NCI-H2029 treated with DMSO at 0.1 percent for 48 hours (cell line): ENCODE measurements at regions not wholly inside any gene's neighbourhood (a gene's known extent, or its start where the extent isn't known, plus 50 kb on each side); places are given as distances from the start of the nearest gene placed in this dataset.
"Not testable (repeated sequence)": the region's sequence is repeated elsewhere in the genome, so short reads cannot be mapped to it uniquely, and the experiment has no call there.

Source experiments
- DNase-seq: peaks from one replicate; lab custom pipeline; 2025; lab: John Stamatoyannopoulos, UW

- DNase-seq = no peak
Measured at GRCh38 chr3:27629366-27629765, 92.8 kb downstream of the EOMES start.

GRCh38 chr3:27628026-27628750 is 93.9 kb downstream of the EOMES start:
- no peak for DNase-seq

- no peak for DNase-seq
Measured at GRCh38 chr3:27626596-27627118, 95.5 kb downstream of the EOMES start.

- peak; percentile 17 for DNase-seq
Measured at GRCh38 chr3:27625864-27626263, 96.3 kb downstream of the EOMES start.

GRCh38 chr3:27623085-27623753 is 98.9 kb downstream of the EOMES start:
- peak; percentile 55 for DNase-seq

GRCh38 chr3:27617552-27617951 is 104.6 kb downstream of the EOMES start:
- no peak for DNase-seq

GRCh38 chr3:27616031-27616430 is 106.1 kb downstream of the EOMES start:
- DNase-seq = no peak

GRCh38 chr3:27615555-27615954 is 106.6 kb downstream of the EOMES start:
- DNase-seq = no peak

GRCh38 chr3:27614592-27614991 is 107.5 kb downstream of the EOMES start:
- DNase-seq = no peak

GRCh38 chr3:27613846-27614500 is 108.2 kb downstream of the EOMES start:
- DNase-seq = no peak

GRCh38 chr3:27610800-27611525 is 111.2 kb downstream of the EOMES start:
- DNase-seq = no peak

GRCh38 chr3:27607370-27607769 is 114.8 kb downstream of the EOMES start:
- DNase-seq = no peak

GRCh38 chr3:27606537-27606936 is 115.6 kb downstream of the EOMES start:
- no peak for DNase-seq

- DNase-seq = not testable (repeated sequence)
Measured at GRCh38 chr3:27601311-27601710, 117.1 kb upstream of the SLC4A7 start.

- DNase-seq = not testable (repeated sequence)
Measured at GRCh38 chr3:27599741-27600140, 115.6 kb upstream of the SLC4A7 start.

- no peak for DNase-seq
Measured at GRCh38 chr3:27596921-27597320, 112.7 kb upstream of the SLC4A7 start.

GRCh38 chr3:27596334-27596841 is 112.2 kb upstream of the SLC4A7 start:
- DNase-seq = no peak

- DNase-seq = no peak
Measured at GRCh38 chr3:27594096-27594690, 110.0 kb upstream of the SLC4A7 start.

- no peak for DNase-seq
Measured at GRCh38 chr3:27593173-27593572, 109.0 kb upstream of the SLC4A7 start.

GRCh38 chr3:27591312-27592210 is 107.4 kb upstream of the SLC4A7 start:
- no peak for DNase-seq
